HL-60 (cell line): ENCODE measurements at regions not wholly inside any gene's neighbourhood (a gene's known extent, or its start where the extent isn't known, plus 50 kb on each side); places are given as distances from the start of the nearest gene placed in this dataset.

Experiments used
- DNase-seq, 2 experiments: peaks; one replicate each; pipeline ENCODE4 v3.0.0-alpha.2; 2010 to 2020; ENCODE audit warnings: low read depth in 1 of 2, low spot score in 1 of 2
- H3K27ac ChIP-seq: fragments of 250-450 bp; sonication (Bioruptor Pico); replicated peaks from 2 replicates; pipeline ENCODE4 v1.5.1; 2020; ENCODE audit warnings: mild to moderate bottlenecking, moderate library complexity
- H3K27me3 ChIP-seq: fragments of 250-450 bp; sonication (Bioruptor Pico); 2 replicates; pipeline ENCODE4 v1.5.1; 2021; ENCODE audit warnings: mild to moderate bottlenecking, moderate library complexity; ENCODE audit not compliant: insufficient read depth, poor library complexity, severe bottlenecking
- H3K4me3 ChIP-seq: replicated peaks from 2 replicates; pipeline ENCODE4 v1.5.1; 2011; ENCODE audit warnings: mild to moderate bottlenecking, control low read depth, low read length; ENCODE audit not compliant: insufficient read depth
- GABPA ChIP-seq: IDR thresholded peaks from 2 replicates; pipeline ENCODE4 v1.6.1; 2012; ENCODE audit warnings: low read depth
- POLR2AphosphoS5 ChIP-seq: IDR thresholded peaks from 2 replicates; pipeline ENCODE4 v1.6.1; 2012; ENCODE audit warnings: low read depth
- SPI1 ChIP-seq: IDR thresholded peaks from 2 replicates; pipeline ENCODE4 v1.6.1; 2012; ENCODE audit warnings: low read depth, mild to moderate bottlenecking, borderline replicate concordance
- TF ChIP-seq, protein P1 (sequence below): IDR thresholded peaks from one replicate; pipeline ENCODE4 v1.5.1; 2011; ENCODE audit warnings: low read length, control low read depth, inconsistent platforms; ENCODE audit not compliant: insufficient read depth
- TF ChIP-seq, protein P2 (sequence below): IDR thresholded peaks from 2 replicates; pipeline ENCODE4 v1.6.1; 2012; ENCODE audit warnings: low read depth; ENCODE audit not compliant: insufficient replicate concordance

DNA sequence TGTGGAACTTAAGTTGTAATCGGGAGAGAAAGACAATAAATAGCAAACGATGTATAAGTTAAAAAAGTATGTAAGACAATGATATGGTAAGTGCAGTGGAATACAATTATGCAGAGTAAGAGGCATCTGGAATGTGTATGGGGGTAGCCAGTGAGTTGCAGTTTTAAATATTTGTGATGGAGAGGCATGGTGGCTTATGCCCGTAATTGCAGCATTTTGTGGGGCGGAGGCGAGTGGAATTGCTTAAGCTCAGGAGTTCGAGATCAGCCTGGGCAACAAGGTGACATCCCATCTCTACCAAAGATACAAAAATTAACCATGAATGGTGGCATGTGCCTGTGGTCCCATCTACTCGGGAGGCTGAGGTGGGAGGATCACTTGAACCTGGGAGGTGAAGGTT, 52.5 kb upstream of the WDFY3 start:
- TF ChIP-seq SPI1 (no peak), POLR2AphosphoS5 (no peak), GABPA (no peak)
- TF ChIP-seq, protein P1, sequence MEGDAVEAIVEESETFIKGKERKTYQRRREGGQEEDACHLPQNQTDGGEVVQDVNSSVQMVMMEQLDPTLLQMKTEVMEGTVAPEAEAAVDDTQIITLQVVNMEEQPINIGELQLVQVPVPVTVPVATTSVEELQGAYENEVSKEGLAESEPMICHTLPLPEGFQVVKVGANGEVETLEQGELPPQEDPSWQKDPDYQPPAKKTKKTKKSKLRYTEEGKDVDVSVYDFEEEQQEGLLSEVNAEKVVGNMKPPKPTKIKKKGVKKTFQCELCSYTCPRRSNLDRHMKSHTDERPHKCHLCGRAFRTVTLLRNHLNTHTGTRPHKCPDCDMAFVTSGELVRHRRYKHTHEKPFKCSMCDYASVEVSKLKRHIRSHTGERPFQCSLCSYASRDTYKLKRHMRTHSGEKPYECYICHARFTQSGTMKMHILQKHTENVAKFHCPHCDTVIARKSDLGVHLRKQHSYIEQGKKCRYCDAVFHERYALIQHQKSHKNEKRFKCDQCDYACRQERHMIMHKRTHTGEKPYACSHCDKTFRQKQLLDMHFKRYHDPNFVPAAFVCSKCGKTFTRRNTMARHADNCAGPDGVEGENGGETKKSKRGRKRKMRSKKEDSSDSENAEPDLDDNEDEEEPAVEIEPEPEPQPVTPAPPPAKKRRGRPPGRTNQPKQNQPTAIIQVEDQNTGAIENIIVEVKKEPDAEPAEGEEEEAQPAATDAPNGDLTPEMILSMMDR, result no peak
- TF ChIP-seq, protein P2, sequence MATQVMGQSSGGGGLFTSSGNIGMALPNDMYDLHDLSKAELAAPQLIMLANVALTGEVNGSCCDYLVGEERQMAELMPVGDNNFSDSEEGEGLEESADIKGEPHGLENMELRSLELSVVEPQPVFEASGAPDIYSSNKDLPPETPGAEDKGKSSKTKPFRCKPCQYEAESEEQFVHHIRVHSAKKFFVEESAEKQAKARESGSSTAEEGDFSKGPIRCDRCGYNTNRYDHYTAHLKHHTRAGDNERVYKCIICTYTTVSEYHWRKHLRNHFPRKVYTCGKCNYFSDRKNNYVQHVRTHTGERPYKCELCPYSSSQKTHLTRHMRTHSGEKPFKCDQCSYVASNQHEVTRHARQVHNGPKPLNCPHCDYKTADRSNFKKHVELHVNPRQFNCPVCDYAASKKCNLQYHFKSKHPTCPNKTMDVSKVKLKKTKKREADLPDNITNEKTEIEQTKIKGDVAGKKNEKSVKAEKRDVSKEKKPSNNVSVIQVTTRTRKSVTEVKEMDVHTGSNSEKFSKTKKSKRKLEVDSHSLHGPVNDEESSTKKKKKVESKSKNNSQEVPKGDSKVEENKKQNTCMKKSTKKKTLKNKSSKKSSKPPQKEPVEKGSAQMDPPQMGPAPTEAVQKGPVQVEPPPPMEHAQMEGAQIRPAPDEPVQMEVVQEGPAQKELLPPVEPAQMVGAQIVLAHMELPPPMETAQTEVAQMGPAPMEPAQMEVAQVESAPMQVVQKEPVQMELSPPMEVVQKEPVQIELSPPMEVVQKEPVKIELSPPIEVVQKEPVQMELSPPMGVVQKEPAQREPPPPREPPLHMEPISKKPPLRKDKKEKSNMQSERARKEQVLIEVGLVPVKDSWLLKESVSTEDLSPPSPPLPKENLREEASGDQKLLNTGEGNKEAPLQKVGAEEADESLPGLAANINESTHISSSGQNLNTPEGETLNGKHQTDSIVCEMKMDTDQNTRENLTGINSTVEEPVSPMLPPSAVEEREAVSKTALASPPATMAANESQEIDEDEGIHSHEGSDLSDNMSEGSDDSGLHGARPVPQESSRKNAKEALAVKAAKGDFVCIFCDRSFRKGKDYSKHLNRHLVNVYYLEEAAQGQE, result no peak
- no peak for DNase-seq
- H3K4me3 ChIP-seq, result no peak overlapping the region
- H3K27me3 ChIP-seq, result no peaks in the 10 kb centered on the region
- no peak overlapping the region for H3K27ac ChIP-seq

DNA sequence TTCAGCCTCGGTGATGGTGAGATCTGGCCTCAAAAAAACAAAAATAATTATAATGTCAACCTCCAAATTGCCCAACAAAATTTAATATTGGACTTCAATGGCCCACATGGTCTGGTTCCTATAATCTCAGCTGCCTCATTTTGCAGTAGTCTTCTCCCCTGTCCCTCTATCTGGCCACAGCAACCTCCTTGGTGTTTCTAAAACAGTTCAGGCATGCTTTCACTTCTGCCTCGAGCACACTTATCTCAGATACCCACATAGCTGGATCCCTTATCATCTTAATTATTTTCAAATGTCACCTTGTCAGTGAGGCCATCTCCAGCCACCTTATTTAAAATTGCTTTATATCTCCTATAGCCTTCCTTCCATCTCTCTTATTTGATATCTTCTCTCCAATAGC, 52.9 kb upstream of the WDFY3 start:
- no peak overlapping the region for H3K4me3 ChIP-seq
- no peak overlapping the region for H3K27ac ChIP-seq
- H3K27me3 ChIP-seq, result no peaks in the 10 kb centered on the region
- no peak for DNase-seq
- TF ChIP-seq, protein P2, result no peak
- TF ChIP-seq GABPA (no peak), SPI1 (no peak)
- TF ChIP-seq, protein P1, result no peak

DNA sequence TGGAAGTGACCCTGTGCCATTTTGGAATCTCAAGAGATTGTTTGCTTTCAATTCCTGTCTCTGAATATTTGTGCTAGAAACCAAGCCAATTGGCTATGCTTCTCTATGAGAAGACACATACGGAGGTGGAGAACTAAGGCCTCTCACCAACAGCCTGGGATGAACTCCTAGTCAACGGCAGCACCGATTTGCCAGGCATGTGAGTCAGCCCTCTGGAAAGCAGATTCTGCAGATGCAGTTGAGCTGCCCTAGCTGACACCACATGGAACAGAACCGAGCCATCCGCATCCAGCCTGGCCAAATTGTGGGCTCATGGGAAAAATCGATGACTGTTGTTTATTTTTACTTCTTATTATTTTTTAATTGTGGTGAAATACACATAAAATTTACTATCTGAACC, 58.2 kb upstream of the WDFY3 start:
- H3K27ac ChIP-seq, result no peak overlapping the region
- TF ChIP-seq GABPA (no peak), SPI1 (no peak)
- TF ChIP-seq, protein P1, result no peak
- TF ChIP-seq, protein P2, result no peak
- no peak for DNase-seq
- H3K4me3 ChIP-seq, result no peak overlapping the region
- H3K27me3 ChIP-seq, result no peaks in the 10 kb centered on the region
